HEK293 (cell line): ENCODE measurements at regions not wholly inside any gene's neighbourhood (a gene's known extent, or its start where the extent isn't known, plus 50 kb on each side); places are given as distances from the start of the nearest gene placed in this dataset.

Experiments used
- CTCF ChIA-PET: fragments of 350-600 bp; formaldehyde crosslinking; extraction: SDS; loops from one replicate; lab custom pipeline; 2021; ENCODE audit warnings: antibody characterized with exemption; lab: Yijun Ruan, JAX
- POLR2A ChIA-PET: fragments of 300-600 bp; formaldehyde crosslinking; extraction: SDS; loops from one replicate; lab custom pipeline; 2020; ENCODE audit warnings: antibody characterized with exemption, inconsistent platforms; lab: Yijun Ruan, JAX
- H3K27ac ChIP-seq: fragments of 200-500 bp; sonication (Bioruptor generic); 2 replicates; pipeline ENCODE4 v1.5.1; 2014; ENCODE audit warnings: low read depth, low read length, control low read depth, inconsistent platforms; ENCODE audit errors: extremely low read depth
- H3K36me3 ChIP-seq, 2 experiments: fragments of 200-500 bp in 1 of 2; sonication (Bioruptor generic) in 1 of 2; 1 replicate in 1 of 2; 2 replicates in 1 of 2; pipeline ENCODE4 v1.5.1; 2014 to 2017; ENCODE audit warnings: inconsistent platforms in 2 of 2, low read length in 2 of 2; ENCODE audit not compliant: control insufficient read depth in 2 of 2, insufficient read depth in 1 of 2
- H3K4me1 ChIP-seq: fragments of 200-500 bp; sonication (Bioruptor generic); 2 replicates; pipeline ENCODE4 v1.5.1; 2014; ENCODE audit warnings: mild to moderate bottlenecking, low read length, inconsistent platforms; ENCODE audit not compliant: control insufficient read depth, insufficient read depth
- H3K4me3 ChIP-seq: 2 replicates; pipeline ENCODE4 v1.5.1; 2011; ENCODE audit warnings: low read depth, mild to moderate bottlenecking, control low read depth, low read length, moderate library complexity
- H3K9me3 ChIP-seq: fragments of 200-500 bp; sonication (Bioruptor generic); 2 replicates; pipeline ENCODE4 v1.5.1; 2014; ENCODE audit warnings: low read depth, low read length, inconsistent platforms; ENCODE audit not compliant: control insufficient read depth, insufficient read depth
- HOXC10 ChIP-seq: sonication (generic); formaldehyde crosslinking; IDR thresholded peaks from 2 replicates; pipeline ENCODE4 v1.8.1; 2023; ENCODE audit warnings: mild to moderate bottlenecking, missing genetic modification reagents
- KLF1 ChIP-seq: fragments of 450-650 bp; formaldehyde crosslinking; IDR thresholded peaks from 2 replicates; pipeline ENCODE4 v1.5.1; 2016; ENCODE audit warnings: missing biosample characterization, missing genetic modification characterization
- OVOL3 ChIP-seq: fragments of 450-650 bp; formaldehyde crosslinking; IDR thresholded peaks from 2 replicates; pipeline ENCODE4 v1.5.1; 2016; ENCODE audit warnings: missing biosample characterization, missing genetic modification characterization
- SCRT1 ChIP-seq: fragments of 450-650 bp; formaldehyde crosslinking; IDR thresholded peaks from 2 replicates; pipeline ENCODE4 v1.5.1; 2016; ENCODE audit warnings: missing biosample characterization, missing genetic modification characterization, borderline replicate concordance
- TRIM28 ChIP-seq: IDR thresholded peaks from 2 replicates; pipeline ENCODE4 v1.6.1; 2011; ENCODE audit warnings: low read length, control low read depth, borderline replicate concordance
- YY2 ChIP-seq: fragments of 450-650 bp; formaldehyde crosslinking; IDR thresholded peaks from 2 replicates; pipeline ENCODE4 v1.5.1; 2016; ENCODE audit warnings: missing biosample characterization, missing genetic modification characterization
- ZBTB17 ChIP-seq: fragments of 450-650 bp; formaldehyde crosslinking; IDR thresholded peaks from 2 replicates; pipeline ENCODE4 v1.5.1; 2016; ENCODE audit warnings: missing biosample characterization, missing genetic modification characterization
- ZNF132 ChIP-seq: fragments of 450-650 bp; formaldehyde crosslinking; IDR thresholded peaks from 2 replicates; pipeline ENCODE4 v1.5.1; 2017; ENCODE audit warnings: missing biosample characterization, missing genetic modification characterization, borderline replicate concordance
- ZNF133 ChIP-seq: fragments of 450-650 bp; formaldehyde crosslinking; IDR thresholded peaks from 2 replicates; pipeline ENCODE4 v1.5.1; 2016; ENCODE audit warnings: missing biosample characterization, missing genetic modification characterization
- ZNF157 ChIP-seq: fragments of 450-650 bp; formaldehyde crosslinking; IDR thresholded peaks from 2 replicates; pipeline ENCODE4 v1.5.1; 2016; ENCODE audit warnings: missing biosample characterization, missing genetic modification characterization
- ZNF555 ChIP-seq: fragments of 450-650 bp; formaldehyde crosslinking; conservative IDR thresholded peaks from 2 replicates; pipeline ENCODE4 v1.5.1; 2017; ENCODE audit warnings: missing biosample characterization, mild to moderate bottlenecking, missing genetic modification characterization, inconsistent platforms
- ZNF560 ChIP-seq: fragments of 450-650 bp; formaldehyde crosslinking; IDR thresholded peaks from 2 replicates; pipeline ENCODE4 v1.5.1; 2017; ENCODE audit warnings: missing biosample characterization, missing genetic modification characterization, borderline replicate concordance
- ZNF561 ChIP-seq: fragments of 450-650 bp; IDR thresholded peaks from 2 replicates; pipeline ENCODE4 v1.5.1; 2018; ENCODE audit warnings: missing biosample characterization, missing genetic modification characterization, borderline replicate concordance
- ZXDB ChIP-seq: fragments of 450-650 bp; formaldehyde crosslinking; IDR thresholded peaks from 2 replicates; pipeline ENCODE4 v1.5.1; 2016; ENCODE audit warnings: missing biosample characterization, missing genetic modification characterization
- TF ChIP-seq, protein P1 (sequence below): fragments of 450-650 bp; IDR thresholded peaks from 2 replicates; pipeline ENCODE4 v1.5.1; 2018; ENCODE audit warnings: missing biosample characterization, mild to moderate bottlenecking, missing genetic modification characterization
- TF ChIP-seq, protein P2 (sequence below): fragments of 450-650 bp; formaldehyde crosslinking; IDR thresholded peaks from 2 replicates; pipeline ENCODE4 v1.5.1; 2016; ENCODE audit warnings: missing biosample characterization, missing genetic modification characterization
- TF ChIP-seq, protein P3 (sequence below): fragments of 450-650 bp; formaldehyde crosslinking; IDR thresholded peaks from 2 replicates; pipeline ENCODE4; 2016; ENCODE audit warnings: missing biosample characterization, missing genetic modification characterization
- TF ChIP-seq, protein P4 (sequence below): fragments of 450-650 bp; formaldehyde crosslinking; IDR thresholded peaks from 2 replicates; pipeline ENCODE4 v1.5.1; 2016; ENCODE audit warnings: missing biosample characterization, missing genetic modification characterization
- TF ChIP-seq, protein P5 (sequence below): fragments of 450-650 bp; formaldehyde crosslinking; IDR thresholded peaks from 2 replicates; pipeline ENCODE4 v1.5.1; 2016; ENCODE audit warnings: missing biosample characterization, missing genetic modification characterization
- TF ChIP-seq, protein P6 (sequence below): fragments of 450-650 bp; formaldehyde crosslinking; IDR thresholded peaks from 2 replicates; pipeline ENCODE4 v1.5.1; 2016; ENCODE audit warnings: missing biosample characterization, missing genetic modification characterization

DNA sequence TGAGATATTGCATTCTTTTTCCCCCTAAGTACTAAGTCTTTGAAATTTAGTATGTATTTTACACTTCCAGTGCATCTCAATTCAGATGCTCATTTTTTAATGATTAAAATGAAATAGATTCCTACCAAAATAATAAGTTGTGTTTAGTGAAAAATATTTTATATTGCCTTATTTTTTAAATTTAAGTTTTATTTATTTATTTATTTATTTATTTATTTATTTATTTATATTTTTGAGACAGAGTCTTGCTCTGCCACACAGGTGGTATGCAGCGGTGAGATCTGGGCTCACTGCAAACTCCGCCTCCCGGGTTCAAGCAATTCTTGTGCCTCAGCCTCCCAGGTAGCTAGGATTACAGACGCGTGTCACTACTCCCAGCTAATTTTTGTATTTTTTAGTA lies 95.5 kb downstream of the RPS24 start (continued):
- TF ChIP-seq ZNF555 (peak; percentile 17; the same call in 1 of the 2 replicates), ZNF157 (tag by site-specific recombination) (no peak), ZXDB (tag by site-specific recombination) (no peak)
- TF ChIP-seq, protein P1, sequence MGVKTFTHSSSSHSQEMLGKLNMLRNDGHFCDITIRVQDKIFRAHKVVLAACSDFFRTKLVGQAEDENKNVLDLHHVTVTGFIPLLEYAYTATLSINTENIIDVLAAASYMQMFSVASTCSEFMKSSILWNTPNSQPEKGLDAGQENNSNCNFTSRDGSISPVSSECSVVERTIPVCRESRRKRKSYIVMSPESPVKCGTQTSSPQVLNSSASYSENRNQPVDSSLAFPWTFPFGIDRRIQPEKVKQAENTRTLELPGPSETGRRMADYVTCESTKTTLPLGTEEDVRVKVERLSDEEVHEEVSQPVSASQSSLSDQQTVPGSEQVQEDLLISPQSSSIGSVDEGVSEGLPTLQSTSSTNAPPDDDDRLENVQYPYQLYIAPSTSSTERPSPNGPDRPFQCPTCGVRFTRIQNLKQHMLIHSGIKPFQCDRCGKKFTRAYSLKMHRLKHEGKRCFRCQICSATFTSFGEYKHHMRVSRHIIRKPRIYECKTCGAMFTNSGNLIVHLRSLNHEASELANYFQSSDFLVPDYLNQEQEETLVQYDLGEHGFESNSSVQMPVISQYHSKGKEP (tag by site-specific recombination), result no peak
- TF ChIP-seq, protein P2, sequence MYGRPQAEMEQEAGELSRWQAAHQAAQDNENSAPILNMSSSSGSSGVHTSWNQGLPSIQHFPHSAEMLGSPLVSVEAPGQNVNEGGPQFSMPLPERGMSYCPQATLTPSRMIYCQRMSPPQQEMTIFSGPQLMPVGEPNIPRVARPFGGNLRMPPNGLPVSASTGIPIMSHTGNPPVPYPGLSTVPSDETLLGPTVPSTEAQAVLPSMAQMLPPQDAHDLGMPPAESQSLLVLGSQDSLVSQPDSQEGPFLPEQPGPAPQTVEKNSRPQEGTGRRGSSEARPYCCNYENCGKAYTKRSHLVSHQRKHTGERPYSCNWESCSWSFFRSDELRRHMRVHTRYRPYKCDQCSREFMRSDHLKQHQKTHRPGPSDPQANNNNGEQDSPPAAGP (tag by site-specific recombination), result no peak
- TF ChIP-seq, all 188 proteins: peak for 7

DNA sequence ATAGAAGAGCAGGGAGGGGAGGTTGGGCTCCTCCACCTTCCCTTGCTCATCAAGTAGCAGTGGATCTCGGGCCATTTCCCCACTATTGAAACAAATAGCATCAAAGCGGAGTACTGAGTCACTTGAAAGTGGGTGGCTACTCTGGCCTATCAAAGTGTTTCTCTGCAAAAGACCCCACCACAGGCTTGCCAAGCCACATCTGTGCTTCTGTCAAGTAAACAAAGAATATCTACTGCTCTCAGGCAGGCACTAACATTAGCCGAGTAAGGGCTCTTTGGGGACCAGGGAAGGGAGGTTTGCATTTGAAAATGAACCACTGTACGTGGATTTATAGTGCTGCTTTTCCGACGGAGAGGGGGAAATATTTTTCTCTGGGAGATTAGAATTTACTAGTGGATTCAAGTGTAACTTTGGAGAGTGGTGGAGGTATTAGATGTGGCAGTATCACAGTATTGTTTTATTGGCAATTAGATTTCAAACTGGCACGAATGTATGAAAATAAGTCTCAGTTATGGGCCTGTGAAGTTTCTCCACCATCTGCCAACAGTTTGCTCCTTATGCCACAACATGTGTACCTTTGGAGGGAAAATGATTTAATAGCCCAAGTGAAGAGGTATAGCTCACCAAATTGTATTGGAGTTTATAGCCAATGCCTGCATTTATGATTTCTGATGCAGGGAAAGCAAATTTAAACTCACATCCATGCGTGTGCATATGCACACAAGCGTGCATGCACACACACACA lies 97.5 kb downstream of the RPS24 start:
- H3K4me3 ChIP-seq, result no peak overlapping the region
- no peaks in the 10 kb centered on the region for H3K9me3 ChIP-seq
- TF ChIP-seq ZBTB17 (tag by site-specific recombination) (no peak), KLF1 (tag by site-specific recombination) (no peak), ZNF132 (tag by site-specific recombination) (no peak), TRIM28 (no peak), OVOL3 (tag by site-specific recombination) (no peak), ZNF560 (tag by site-specific recombination) (no peak), YY2 (no peak), HOXC10 (CRISPR knock-in tag) (no peak), ZNF133 (tag by site-specific recombination) (no peak), ZNF561 (tag by site-specific recombination) (no peak), SCRT1 (tag by site-specific recombination) (no peak)
- TF ChIP-seq, protein P3, sequence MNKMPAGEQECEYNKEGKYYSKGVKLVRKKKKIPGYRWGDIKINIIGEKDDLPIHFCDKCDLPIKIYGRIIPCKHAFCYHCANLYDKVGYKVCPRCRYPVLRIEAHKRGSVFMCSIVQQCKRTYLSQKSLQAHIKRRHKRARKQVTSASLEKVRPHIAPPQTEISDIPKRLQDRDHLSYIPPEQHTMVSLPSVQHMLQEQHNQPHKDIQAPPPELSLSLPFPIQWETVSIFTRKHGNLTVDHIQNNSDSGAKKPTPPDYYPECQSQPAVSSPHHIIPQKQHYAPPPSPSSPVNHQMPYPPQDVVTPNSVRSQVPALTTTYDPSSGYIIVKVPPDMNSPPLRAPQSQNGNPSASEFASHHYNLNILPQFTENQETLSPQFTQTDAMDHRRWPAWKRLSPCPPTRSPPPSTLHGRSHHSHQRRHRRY (tag by site-specific recombination), result no peak
- TF ChIP-seq, protein P4, sequence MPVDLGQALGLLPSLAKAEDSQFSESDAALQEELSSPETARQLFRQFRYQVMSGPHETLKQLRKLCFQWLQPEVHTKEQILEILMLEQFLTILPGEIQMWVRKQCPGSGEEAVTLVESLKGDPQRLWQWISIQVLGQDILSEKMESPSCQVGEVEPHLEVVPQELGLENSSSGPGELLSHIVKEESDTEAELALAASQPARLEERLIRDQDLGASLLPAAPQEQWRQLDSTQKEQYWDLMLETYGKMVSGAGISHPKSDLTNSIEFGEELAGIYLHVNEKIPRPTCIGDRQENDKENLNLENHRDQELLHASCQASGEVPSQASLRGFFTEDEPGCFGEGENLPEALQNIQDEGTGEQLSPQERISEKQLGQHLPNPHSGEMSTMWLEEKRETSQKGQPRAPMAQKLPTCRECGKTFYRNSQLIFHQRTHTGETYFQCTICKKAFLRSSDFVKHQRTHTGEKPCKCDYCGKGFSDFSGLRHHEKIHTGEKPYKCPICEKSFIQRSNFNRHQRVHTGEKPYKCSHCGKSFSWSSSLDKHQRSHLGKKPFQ (tag by site-specific recombination), result no peak
- TF ChIP-seq, protein P5, sequence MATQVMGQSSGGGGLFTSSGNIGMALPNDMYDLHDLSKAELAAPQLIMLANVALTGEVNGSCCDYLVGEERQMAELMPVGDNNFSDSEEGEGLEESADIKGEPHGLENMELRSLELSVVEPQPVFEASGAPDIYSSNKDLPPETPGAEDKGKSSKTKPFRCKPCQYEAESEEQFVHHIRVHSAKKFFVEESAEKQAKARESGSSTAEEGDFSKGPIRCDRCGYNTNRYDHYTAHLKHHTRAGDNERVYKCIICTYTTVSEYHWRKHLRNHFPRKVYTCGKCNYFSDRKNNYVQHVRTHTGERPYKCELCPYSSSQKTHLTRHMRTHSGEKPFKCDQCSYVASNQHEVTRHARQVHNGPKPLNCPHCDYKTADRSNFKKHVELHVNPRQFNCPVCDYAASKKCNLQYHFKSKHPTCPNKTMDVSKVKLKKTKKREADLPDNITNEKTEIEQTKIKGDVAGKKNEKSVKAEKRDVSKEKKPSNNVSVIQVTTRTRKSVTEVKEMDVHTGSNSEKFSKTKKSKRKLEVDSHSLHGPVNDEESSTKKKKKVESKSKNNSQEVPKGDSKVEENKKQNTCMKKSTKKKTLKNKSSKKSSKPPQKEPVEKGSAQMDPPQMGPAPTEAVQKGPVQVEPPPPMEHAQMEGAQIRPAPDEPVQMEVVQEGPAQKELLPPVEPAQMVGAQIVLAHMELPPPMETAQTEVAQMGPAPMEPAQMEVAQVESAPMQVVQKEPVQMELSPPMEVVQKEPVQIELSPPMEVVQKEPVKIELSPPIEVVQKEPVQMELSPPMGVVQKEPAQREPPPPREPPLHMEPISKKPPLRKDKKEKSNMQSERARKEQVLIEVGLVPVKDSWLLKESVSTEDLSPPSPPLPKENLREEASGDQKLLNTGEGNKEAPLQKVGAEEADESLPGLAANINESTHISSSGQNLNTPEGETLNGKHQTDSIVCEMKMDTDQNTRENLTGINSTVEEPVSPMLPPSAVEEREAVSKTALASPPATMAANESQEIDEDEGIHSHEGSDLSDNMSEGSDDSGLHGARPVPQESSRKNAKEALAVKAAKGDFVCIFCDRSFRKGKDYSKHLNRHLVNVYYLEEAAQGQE (tag by site-specific recombination), result no peak
- TF ChIP-seq, protein P6, sequence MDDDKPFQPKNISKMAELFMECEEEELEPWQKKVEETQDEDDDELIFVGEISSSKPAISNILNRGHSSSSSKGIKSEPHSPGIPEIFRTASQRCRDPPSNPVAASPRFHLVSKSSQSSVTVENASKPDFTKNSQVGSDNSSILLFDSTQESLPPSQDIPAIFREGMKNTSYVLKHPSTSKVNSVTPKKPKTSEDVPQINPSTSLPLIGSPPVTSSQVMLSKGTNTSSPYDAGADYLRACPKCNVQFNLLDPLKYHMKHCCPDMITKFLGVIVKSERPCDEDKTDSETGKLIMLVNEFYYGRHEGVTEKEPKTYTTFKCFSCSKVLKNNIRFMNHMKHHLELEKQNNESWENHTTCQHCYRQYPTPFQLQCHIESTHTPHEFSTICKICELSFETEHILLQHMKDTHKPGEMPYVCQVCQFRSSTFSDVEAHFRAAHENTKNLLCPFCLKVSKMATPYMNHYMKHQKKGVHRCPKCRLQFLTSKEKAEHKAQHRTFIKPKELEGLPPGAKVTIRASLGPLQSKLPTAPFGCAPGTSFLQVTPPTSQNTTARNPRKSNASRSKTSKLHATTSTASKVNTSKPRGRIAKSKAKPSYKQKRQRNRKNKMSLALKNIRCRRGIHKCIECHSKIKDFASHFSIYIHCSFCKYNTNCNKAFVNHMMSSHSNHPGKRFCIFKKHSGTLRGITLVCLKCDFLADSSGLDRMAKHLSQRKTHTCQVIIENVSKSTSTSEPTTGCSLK, result no peak
- TF ChIP-seq, all 188 proteins: peak for 0
- CTCF ChIA-PET, result interaction anchor here (0.6 kb wide), 1 partner anchor 183 kb away, joined by 3 read pairs; no protein-coding TSS in a partner anchor
- no peaks in the 10 kb centered on the region for H3K36me3 ChIP-seq
- H3K4me1 ChIP-seq, result no peaks in the 10 kb centered on the region
- POLR2A ChIA-PET, result no interaction called here
- no peak overlapping the region for H3K27ac ChIP-seq
